Fibroblast of the aortic adventitia (primary cell): ENCODE measurements at regions not wholly inside any gene's neighbourhood (a gene's known extent, or its start where the extent isn't known, plus 50 kb on each side); places are given as distances from the start of the nearest gene placed in this dataset.
A peak's percentile ranks its signal among the peaks of the same experiment; 100 is the strongest.

Source experiments
- DNase-seq: peaks from one replicate; pipeline ENCODE4 v3.0.0-alpha.2; 2010; ENCODE audit warnings: low read depth
- H3K4me3 ChIP-seq: 2 replicates; pipeline ENCODE4 v1.5.1; 2011; ENCODE audit warnings: low read depth, mild to moderate bottlenecking, control low read depth, low read length, moderate library complexity
- CTCF ChIP-seq: IDR thresholded peaks from 2 replicates; pipeline ENCODE4 v1.5.1; 2011; ENCODE audit warnings: mild to moderate bottlenecking, low read length, control low read depth, inconsistent platforms; ENCODE audit not compliant: insufficient read depth

- H3K4me3 ChIP-seq, result no peak overlapping the region
- DNase-seq, result no peak
- no peak for TF ChIP-seq CTCF
These were observed 149.8 kb downstream of the RTP5 start for GRCh38 chr2:242019344-242019743.

DNA sequence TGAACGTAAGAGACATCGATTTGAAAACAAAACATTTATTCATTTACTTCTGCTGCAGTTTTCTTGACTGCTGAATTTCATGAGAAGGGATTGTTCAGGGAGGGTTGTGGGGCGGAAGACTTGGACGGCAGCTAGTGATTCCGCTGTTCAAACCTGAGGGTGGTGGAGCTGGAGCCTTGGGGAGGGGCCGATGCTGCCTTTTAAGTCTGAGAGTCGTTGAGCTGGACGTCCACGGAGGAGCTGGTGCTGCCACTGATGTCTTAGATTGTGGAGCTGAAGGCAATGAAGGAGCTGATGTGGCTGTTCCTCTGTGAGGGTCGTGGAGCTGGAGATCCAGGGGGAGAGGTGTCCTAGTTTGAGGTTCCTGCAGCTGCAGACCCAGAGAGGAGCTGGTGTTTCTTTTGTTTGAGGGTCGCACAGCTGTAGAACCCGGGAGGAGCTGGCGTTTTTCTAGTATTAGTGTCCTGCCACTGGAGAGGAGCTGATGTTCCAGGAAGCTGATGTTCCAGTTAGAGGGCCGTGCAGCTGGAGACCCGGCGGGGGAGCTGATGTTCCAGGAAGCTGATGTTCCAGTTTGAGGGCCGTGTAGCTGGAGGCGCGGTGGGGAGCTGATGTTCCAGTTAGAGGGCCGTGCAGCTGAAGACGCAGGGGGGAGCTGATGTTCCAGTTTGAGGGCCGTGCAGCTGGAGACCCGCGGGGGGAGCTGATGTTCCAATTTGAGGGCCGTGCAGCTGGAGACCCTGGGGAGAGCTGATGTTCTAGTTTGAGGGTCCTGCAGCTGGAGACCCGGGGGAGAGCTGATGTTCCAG is 150.9 kb downstream of the RTP5 start:
- H3K4me3 ChIP-seq, result no peak overlapping the region
- TF ChIP-seq CTCF, result no peak
- peak; percentile 11 for DNase-seq

- no peak overlapping the region for H3K4me3 ChIP-seq
- no peak for TF ChIP-seq CTCF
- DNase-seq, result no peak
These were observed 153.2 kb downstream of the RTP5 start for GRCh38 chr2:242022550-242023290.

- no peak overlapping the region for H3K4me3 ChIP-seq
- no peak for DNase-seq
- TF ChIP-seq CTCF, result no peak
These were observed 155.3 kb downstream of the RTP5 start for GRCh38 chr2:242024751-242025355.

DNA sequence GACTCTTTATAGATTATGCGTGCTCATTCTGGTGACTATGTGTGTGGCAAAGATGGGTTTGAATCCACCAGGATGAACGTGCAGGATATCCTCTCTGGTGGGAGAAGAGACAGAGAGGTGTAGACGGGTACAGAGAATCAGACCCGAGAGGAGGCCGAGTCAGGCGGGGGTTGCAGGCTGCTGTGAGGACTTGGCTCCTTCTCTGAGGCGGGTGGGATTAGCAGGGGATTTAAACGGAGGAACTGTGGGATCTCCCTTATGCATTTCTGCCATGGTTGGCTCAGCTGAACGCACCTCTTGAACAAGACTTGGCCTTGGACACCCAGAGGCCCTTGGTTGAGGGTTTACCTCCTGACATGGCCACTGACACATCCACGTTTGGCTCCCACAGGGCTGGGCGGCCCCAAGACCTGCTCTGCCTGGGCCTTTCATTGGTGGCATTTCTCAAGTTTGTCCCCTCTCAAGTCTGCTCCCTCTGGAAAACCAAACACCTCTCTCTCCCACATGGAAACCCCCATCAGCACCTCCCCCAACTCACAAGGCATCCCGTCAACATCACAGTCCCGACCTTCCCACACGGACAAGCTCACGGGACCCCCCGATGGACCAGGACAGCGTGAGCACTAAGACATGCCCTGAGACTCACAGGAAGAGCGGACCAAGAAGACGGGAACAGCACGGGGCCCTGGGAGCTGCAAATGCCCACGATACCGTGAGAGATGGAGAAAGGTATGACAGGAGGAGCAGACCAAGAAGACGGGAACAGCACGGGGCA is 158.3 kb downstream of the RTP5 start:
- no peak for TF ChIP-seq CTCF
- no peak overlapping the region for H3K4me3 ChIP-seq
- no peak for DNase-seq

DNA sequence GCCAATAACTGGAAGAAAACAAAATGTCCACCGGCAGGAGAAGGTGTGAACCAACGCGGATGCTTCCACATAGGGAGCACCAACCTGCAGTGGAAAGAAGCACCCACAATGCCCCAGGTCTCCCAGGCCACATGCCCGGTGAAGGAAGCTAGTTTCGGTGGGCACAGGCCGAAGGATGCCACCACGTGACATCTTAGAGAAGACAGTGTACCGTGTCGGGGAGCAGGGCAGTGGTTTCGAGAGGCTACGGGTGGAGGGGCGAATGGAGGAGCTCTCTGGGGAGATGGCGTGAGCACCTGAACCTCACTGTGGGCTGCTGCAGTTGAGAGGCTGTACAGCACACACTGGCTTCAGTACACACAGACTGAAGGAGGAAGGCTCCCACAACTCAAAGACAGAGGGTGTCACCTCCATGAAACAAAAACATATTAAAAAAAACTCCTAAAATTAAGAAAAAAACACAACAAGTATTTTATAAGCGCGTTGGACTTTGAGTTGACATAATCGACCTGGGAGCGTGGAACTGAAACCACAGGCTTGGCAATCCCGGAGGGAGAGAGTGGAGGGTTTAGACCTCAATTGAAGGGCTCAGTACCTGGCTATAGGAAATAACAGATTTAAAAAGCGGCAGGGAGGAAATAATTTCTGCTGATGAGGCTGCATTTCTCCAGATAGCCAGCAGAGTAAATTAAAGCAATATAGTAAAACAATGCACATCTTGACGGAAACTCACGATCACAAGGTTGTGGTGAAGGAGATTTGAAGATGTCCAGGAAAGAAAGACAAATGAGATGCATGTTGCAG is 160.1 kb downstream of the RTP5 start:
- peak; percentile 8 for TF ChIP-seq CTCF
- DNase-seq, result no peak
- H3K4me3 ChIP-seq, result no peak overlapping the region
